Peyer's patch (tissue), 4 donors: ENCODE measurements at regions not wholly inside any gene's neighbourhood (a gene's known extent, or its start where the extent isn't known, plus 50 kb on each side); places are given as distances from the start of the nearest gene placed in this dataset.

Experiments
- CTCF ChIP-seq, 6 experiments: fragments of 450-650 bp in 4 of 6; fragments of 200-600 bp in 2 of 6; sonication (generic) in 1 of 6; IDR thresholded peaks; one replicate each; pipeline ENCODE4 v1.5.1; 2017 to 2019; ENCODE audit warnings: antibody characterized with exemption in 6 of 6, mild to moderate bottlenecking in 3 of 6, moderate library complexity in 1 of 6
- POLR2A ChIP-seq, 2 donors: fragments of 450-650 bp; IDR thresholded peaks; one replicate each; pipeline ENCODE4 v1.5.1; 2017; ENCODE audit warnings: antibody characterized with exemption in 2 of 2, mild to moderate bottlenecking in 2 of 2, moderate library complexity in 2 of 2

GRCh38 chr6:19395316-19395715, 441.9 kb upstream of the ID4 start:
- TF ChIP-seq POLR2A (IDR thresholded peaks at IDR 0.05) (no peak), CTCF (IDR thresholded peaks at IDR 0.05) (no peak)
